Sigmoid colon (tissue), 4 donors: ENCODE measurements at regions not wholly inside any gene's neighbourhood (a gene's known extent, or its start where the extent isn't known, plus 50 kb on each side); places are given as distances from the start of the nearest gene placed in this dataset.

Experiments used
- CTCF ChIP-seq, 4 experiments: fragments of 450-650 bp in 3 of 4; fragments of 200-600 bp in 1 of 4; IDR thresholded peaks; one replicate each; pipeline ENCODE4 v1.5.1; 2016 to 2019; ENCODE audit warnings: antibody characterized with exemption in 4 of 4, mild to moderate bottlenecking in 3 of 4, moderate library complexity in 2 of 4
- EP300 ChIP-seq, 4 donors: sonication (generic); formaldehyde crosslinking; IDR thresholded peaks; one replicate each; pipeline ENCODE4 v1.6.1; 2017; ENCODE audit warnings: antibody characterized with exemption in 4 of 4
- POLR2A ChIP-seq, 2 donors: fragments of 450-650 bp; IDR thresholded peaks; one replicate each; pipeline ENCODE4 v1.6.1; 2016; ENCODE audit warnings: antibody characterized with exemption in 2 of 2, mild to moderate bottlenecking in 2 of 2, moderate library complexity in 2 of 2

- no peak for TF ChIP-seq CTCF (IDR thresholded peaks at IDR 0.05)
- TF ChIP-seq POLR2A (IDR thresholded peaks at IDR 0.05) = no peak
- no peak for TF ChIP-seq EP300 (IDR thresholded peaks at IDR 0.05)
Observed at GRCh38 chr10:29158066-29158465, 130.8 kb upstream of the LYZL1 start.
